22Rv1 (cell line): ENCODE measurements at regions not wholly inside any gene's neighbourhood (a gene's known extent, or its start where the extent isn't known, plus 50 kb on each side); places are given as distances from the start of the nearest gene placed in this dataset.

Experiments
- CTCF ChIP-seq: fragments of 450-650 bp; IDR thresholded peaks from 2 replicates; pipeline ENCODE4 v1.5.1; 2017; ENCODE audit warnings: mild to moderate bottlenecking
- ZFX ChIP-seq: fragments of 450-650 bp; IDR thresholded peaks from 2 replicates; pipeline ENCODE4 v1.6.1; 2017; ENCODE audit warnings: antibody characterized with exemption, borderline replicate concordance

DNA sequence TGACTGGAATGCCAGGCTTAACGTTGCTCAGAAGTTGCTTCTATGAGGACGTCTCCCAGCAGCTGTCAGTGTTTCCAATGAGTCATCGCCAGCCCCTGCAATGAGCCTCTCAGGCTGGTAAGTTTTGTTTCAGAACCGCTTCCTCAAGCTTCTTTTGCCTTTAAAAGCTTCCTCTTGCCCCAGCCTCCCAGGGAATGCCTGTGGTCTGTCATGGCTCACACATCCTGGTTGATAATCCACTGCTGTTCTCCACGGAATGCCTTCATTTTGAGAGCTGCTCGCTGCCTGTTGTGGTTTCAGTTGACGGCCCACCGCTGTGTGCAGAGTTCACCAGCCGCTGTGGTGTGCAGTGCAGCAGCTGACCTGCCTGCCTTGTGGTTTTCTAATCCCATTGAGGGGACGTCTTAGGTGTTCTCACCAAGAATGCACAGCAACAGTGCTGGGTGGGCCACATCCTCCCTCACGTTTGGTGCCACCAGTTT, 96.4 kb downstream of the RTP5 start:
- TF ChIP-seq CTCF (no peak), ZFX (no peak)
